ENCODE measurements at regions not wholly inside any gene's neighbourhood (a gene's known extent, or its start where the extent isn't known, plus 50 kb on each side); places are given as distances from the start of the nearest gene placed in this dataset.

- in situ Hi-C loops (cut with MboI; ENCODE audit: low pct_unique_long_range_greater_than_20kb, low sequenced_read_pairs, unreplicated experiment) = no loop called here
- DNase-seq (ENCODE audit: low spot score) = no peak
Measured at GRCh38 chr1:94654459-94654858, 112.9 kb upstream of the F3 start.

GRCh38 chr1:94654031-94654430, 112.5 kb upstream of the F3 start:
- no peak for TF ChIP-seq CTCF (IDR thresholded peaks at IDR 0.05; ENCODE audit: extremely low read depth, insufficient read depth, missing control alignments)
- in situ Hi-C loops (cut with MboI; ENCODE audit: low pct_unique_long_range_greater_than_20kb, low sequenced_read_pairs, unreplicated experiment) = no loop called here
- DNase-seq (ENCODE audit: low spot score) = no peak

More at GRCh38 chr1:94654459-94654858, 112.9 kb upstream of the F3 start:
- TF ChIP-seq CTCF (IDR thresholded peaks at IDR 0.05; ENCODE audit: extremely low read depth, insufficient read depth, missing control alignments) = no peak

GRCh38 chr1:94653454-94653853, 111.9 kb upstream of the F3 start:
- no peak for TF ChIP-seq CTCF (IDR thresholded peaks at IDR 0.05; ENCODE audit: extremely low read depth, insufficient read depth, missing control alignments)
- no peak for DNase-seq (ENCODE audit: low spot score)
- in situ Hi-C loops (cut with MboI; ENCODE audit: low pct_unique_long_range_greater_than_20kb, low sequenced_read_pairs, unreplicated experiment) = no loop called here

GRCh38 chr1:94651076-94651475, 109.5 kb upstream of the F3 start:
- no peak for TF ChIP-seq CTCF (IDR thresholded peaks at IDR 0.05; ENCODE audit: extremely low read depth, insufficient read depth, missing control alignments)
- DNase-seq (ENCODE audit: low spot score) = no peak
- in situ Hi-C loops (cut with MboI; ENCODE audit: low pct_unique_long_range_greater_than_20kb, low sequenced_read_pairs, unreplicated experiment) = no loop called here

- TF ChIP-seq CTCF (IDR thresholded peaks at IDR 0.05; ENCODE audit: extremely low read depth, insufficient read depth, missing control alignments) = no peak
- in situ Hi-C loops (cut with MboI; ENCODE audit: low pct_unique_long_range_greater_than_20kb, low sequenced_read_pairs, unreplicated experiment) = no loop called here
- no peak for DNase-seq (ENCODE audit: low spot score)
Measured at GRCh38 chr1:94650301-94650700, 108.7 kb upstream of the F3 start.

- no peak for DNase-seq (ENCODE audit: low spot score)
- TF ChIP-seq CTCF (IDR thresholded peaks at IDR 0.05; ENCODE audit: extremely low read depth, insufficient read depth, missing control alignments) = no peak
- in situ Hi-C loops (cut with MboI; ENCODE audit: low pct_unique_long_range_greater_than_20kb, low sequenced_read_pairs, unreplicated experiment) = no loop called here
Measured at GRCh38 chr1:94648225-94649007, 106.9 kb upstream of the F3 start.

Measured in GM13977 (cell line).